HS-5 (cell line): ENCODE measurements at regions not wholly inside any gene's neighbourhood (a gene's known extent, or its start where the extent isn't known, plus 50 kb on each side); places are given as distances from the start of the nearest gene placed in this dataset.

Experiments used
- DNase-seq: peaks from one replicate; pipeline ENCODE4 v3.0.0-alpha.2; 2012; ENCODE audit warnings: low read depth

DNA sequence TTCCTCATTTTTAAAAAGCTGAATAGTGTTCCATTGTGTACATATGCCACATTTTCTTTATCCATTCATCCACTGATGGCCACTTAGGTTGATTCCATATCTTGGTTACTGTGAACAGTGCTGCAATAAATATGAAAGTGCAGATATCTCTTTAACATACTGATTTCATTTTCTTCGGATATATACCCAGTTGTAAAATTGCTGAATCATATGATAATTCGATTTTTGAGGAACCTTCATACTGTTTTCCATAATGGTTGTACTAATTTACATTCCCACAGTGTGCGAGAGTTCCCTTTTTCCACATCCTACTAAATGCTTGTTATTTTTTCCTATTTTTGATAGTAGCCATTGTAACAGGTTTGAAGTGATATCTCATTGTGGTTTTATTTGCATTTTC is 263.2 kb downstream of the STK31 start:
- no peak for DNase-seq

GRCh38 chr7:23980081-23980480 is 270.1 kb downstream of the STK31 start:
- no peak for DNase-seq

- DNase-seq = no peak
These were observed 271.3 kb downstream of the STK31 start for GRCh38 chr7:23981314-23981713.

DNA sequence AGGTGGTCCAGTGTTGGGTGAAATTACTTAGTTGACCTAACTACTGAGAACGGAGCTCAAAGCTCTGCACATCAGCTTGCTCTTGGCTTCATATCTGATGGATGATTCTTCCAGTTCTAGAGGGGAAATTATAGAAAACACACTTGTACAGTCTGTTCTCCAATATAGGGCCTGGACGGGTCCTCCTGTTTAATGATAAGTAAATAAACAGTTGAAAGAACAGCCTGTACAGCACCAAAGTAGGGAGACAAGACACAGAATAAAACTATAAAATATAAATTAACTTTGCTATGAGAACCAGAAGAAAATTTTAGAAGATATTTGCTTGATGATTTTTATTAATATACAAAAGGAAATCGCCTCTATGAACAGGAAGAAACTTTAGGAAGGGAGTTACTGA is 271.7 kb downstream of the STK31 start:
- no peak for DNase-seq

GRCh38 chr7:24005517-24005916 is 278.5 kb upstream of the NPY start:
- no peak for DNase-seq

- no peak for DNase-seq
These were observed 273.5 kb upstream of the NPY start for GRCh38 chr7:24010495-24010894.

DNA sequence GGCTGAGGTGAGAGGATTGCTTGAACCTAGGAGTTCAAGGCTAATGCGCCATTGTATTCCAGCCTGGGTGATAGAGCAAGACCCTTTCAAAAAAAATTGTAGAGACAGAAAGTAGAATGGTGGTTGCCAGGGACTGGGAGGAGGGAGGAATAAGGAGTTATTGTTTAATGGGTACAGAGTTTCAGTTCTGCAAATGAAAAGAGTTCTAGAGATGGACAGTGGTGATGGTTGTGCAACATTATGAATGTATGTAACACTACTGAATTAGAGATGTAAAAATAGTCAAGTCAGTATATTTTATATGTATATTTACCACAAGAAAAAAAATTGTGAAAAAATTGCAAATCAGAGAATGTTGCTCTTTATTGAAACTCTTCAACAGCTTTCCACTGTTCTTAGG is 266.5 kb upstream of the NPY start:
- DNase-seq = no peak

GRCh38 chr7:24018331-24018730 is 265.7 kb upstream of the NPY start:
- DNase-seq = no peak

- DNase-seq = no peak
These were observed 264.1 kb upstream of the NPY start for GRCh38 chr7:24019841-24020240.

DNA sequence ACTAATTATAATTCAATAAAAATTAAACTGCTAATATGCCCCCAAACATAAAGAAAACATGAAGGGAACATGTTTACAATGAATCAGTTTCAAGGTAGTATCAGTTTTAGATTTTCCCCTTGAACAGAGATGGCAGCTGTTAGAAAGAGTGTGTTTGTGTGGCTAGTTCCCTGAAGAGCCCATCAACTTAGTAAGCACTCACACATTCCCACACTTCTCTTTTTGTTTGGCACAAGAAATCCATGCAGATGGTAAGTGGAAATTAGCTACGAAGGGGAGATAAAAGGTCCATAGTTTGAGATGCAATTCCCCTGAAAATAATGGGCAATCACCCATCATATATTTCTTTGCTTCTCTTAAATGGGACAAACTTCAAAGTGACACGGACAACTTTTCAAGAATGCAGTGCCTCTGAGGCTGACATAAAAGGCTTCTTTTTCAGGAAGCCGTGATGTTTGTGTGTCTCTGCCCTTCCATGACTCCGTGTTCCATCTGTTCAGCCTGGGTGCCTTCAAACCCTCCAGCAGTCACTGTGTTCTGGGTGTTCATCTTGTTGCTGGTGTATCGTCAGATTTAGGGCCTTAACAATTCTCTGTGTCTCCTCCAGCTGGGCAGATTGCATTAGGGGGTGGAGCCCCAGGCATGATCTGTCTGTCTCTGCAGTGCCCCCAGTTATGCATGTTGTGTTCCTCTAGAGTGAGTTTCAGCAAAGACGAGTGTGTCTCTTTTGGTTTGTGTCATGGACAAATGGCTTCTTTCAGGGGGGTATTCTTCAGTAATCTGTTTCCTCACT is 259.5 kb upstream of the NPY start:
- DNase-seq = no peak

- DNase-seq = peak; percentile 36
These were observed 258.9 kb upstream of the NPY start for GRCh38 chr7:24025094-24025493.

DNA sequence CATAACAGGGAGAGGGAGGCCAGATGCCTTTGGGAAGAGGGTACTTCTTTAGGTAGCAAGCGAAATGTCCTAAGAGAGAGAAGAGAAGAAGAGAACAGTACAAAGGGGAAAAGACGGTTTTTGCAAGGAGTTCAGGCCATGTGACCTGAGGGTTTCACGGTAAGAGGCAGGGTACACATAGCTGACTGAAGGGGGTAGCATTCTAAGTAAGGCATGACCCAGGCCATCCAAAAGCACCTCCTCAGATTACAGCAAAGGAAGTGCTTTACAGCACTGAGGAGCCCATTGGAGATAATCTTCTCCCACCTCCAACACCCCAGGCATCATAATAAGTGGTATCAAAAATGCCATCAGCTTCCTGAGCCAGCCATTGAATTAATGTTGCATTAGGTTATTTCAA is 258.2 kb upstream of the NPY start:
- DNase-seq = no peak

GRCh38 chr7:24026351-24026750 is 257.6 kb upstream of the NPY start:
- no peak for DNase-seq

- no peak for DNase-seq
These were observed 254.9 kb upstream of the NPY start for GRCh38 chr7:24029068-24029467.

DNA sequence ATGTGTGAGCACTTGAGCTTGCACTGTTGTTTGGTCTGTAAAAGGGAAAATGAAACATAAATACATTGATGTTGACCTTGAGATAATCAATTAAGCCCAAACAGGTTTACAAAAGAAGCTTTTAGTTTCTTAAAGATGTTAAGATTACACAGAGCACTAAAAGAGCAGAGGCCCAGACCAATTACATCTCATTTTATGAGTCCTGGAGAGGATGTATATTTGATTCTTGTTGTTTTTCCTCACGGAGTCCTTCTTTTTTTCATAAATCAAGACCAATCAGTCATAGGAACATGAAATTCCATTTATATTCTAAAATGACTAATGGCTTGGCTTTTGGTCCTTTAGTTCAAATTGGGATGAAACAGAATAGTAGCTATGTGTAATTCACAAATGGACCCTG is 249.7 kb upstream of the NPY start:
- no peak for DNase-seq

GRCh38 chr7:24035366-24036032 is 248.5 kb upstream of the NPY start:
- no peak for DNase-seq

- DNase-seq = no peak
These were observed 248.0 kb upstream of the NPY start for GRCh38 chr7:24036033-24036412.

DNA sequence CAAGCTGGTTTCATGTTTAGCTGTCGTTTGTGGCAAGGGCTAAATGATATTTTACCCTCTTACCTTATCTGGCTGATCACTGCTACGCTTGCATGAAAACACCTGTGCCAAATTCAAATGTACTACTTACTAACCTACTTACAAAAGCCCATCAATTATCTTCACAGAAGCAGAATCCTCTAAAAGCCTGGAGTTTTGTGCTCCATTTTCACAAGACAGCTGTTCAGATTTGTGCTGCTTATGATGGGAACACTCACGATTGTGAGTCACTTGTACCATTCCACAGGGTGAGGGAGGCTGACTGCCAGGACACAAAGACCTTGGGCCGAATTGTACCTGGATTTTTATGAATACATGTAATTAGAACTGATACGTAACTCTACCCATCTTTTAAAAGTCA is 245.0 kb upstream of the NPY start:
- DNase-seq = no peak

DNA sequence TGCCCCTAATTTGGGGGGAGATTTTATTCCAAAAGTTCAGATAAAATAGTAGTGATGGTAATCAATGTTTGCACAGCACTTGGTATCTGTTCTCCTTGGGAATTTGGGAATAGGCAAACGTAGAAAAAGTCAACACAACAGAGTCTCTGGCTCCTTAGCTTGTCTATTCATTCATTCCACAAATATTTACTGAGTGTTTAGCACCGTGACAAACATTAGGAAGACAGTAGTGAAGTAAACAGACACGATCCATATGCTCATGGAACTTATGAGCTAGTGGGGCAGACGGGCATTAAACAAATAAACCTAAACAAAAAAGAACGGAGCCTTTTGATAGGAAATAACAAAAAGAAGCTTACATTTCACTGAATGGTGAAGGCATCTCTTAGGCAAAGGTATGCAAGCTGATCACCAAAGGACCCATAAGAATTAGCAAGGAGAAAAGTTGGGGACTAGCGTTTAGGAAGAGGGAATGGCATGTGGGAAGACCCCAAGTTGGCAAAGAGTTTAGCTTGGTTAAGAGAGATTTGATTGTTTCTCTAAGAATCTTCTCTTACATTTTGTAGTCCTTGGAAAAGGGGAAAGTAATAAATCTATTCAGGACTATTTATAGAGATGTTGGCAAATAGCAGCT is 243.9 kb upstream of the NPY start:
- DNase-seq = no peak

GRCh38 chr7:24042028-24042427 is 242.0 kb upstream of the NPY start:
- no peak for DNase-seq

DNA sequence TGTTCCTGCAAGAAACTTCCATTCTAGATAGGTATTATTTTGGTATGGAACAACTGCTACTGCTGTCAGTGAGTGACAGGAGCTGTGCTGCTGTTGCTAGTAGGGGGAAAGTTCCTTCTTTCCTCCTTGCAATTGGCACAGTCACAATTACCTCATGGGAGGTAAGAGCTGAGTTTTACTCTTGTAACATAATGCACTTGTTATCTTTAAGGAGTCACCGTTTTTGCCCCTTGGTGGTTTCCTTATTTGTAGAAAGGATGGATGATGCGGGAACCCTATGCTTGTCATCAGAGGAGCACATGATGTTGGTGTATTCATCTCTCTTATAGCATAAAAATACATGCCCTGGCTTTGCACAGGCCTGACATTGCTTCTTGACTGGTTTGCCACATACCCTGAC is 234.7 kb upstream of the NPY start:
- DNase-seq = no peak

- no peak for DNase-seq
These were observed 232.9 kb upstream of the NPY start for GRCh38 chr7:24050991-24051560.

DNA sequence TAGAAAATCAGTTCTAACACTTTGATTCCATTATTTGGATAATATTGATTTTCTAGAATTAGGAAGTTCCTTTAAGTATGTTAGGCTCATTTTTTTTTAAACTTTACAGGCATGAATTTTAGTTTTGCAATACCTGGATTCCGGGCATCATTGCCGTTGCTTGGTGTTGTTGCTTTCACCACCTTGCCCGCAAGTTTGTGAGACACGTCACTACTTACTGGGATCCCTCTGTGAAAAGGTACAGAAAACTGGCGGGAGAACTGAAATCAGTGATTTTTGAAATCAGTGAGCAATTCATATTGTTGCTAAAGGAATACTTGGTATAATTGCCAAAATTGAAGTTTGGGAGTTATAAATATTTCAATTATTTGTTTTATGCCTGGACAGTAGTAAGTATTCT is 232.3 kb upstream of the NPY start:
- DNase-seq = no peak
